HG02970 (cell line): ENCODE measurements at regions not wholly inside any gene's neighbourhood (a gene's known extent, or its start where the extent isn't known, plus 50 kb on each side); places are given as distances from the start of the nearest gene placed in this dataset.

ENCODE experiments used
- ATAC-seq: cut with Tn5 transposase; IDR thresholded peaks from one replicate; pipeline ENCODE4 v1.9.1; 2021; ENCODE audit warnings: mild to moderate bottlenecking, moderate library complexity, moderate number of reproducible peaks; ENCODE audit not compliant: unreplicated experiment, low FRiP score

DNA sequence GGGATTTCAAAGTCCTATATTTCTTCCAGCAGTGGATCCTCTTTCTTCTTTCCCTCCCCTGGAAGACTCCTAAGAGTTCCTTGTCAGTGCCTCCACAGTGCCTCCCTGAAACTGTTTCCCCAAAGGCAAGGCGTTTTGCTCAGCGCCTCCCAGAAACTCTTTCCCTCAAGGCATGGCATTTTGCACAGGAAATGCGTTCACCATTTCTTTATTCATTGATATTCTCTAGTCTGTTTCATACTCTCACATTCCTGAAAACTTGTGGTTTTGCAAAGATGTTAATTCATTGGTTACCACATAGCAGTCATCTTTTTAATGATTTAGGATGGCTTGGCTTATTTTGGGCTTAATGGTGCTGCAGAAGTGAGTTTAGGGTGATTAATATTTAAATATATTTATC is 177.3 kb upstream of the SLC10A2 start:
- ATAC-seq: no peak

DNA sequence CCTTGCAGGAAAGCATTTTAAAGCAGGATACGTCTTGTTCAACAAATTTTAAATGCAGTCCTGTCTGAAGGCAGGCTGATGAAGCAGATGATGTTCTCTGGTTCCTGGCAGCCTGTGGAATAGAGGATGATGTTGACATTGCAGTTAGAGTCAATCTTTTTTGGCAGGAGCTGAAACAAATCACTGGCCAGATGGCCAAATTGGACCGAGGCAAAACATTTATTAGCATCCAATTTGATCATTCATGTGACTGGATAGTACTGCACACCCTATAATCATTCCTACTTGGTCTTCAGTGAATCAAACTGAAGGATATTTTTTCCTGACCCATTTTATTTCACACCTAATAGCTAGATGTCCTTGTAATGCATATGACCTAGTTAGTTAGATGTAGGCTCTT is 172.2 kb upstream of the SLC10A2 start:
- no peak for ATAC-seq

DNA sequence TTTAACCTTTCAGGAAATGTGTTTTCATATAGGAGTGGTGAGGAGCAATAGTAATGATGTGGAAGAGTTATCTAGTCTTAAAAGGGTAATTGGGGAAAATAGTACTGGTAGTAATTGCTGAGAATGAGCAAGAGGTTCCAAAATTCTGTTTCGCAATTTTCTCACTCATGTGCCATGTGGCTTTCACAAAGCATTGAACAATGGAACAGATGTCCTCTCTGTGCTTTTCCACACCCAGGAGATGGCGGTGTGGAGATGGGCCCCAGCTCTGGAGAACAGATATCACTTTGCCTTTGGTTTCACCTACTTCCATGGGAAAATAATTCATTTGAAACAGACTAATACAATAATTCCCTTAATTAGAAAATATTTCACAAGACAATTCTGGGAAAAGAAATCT is 170.0 kb upstream of the SLC10A2 start:
- no peak for ATAC-seq

DNA sequence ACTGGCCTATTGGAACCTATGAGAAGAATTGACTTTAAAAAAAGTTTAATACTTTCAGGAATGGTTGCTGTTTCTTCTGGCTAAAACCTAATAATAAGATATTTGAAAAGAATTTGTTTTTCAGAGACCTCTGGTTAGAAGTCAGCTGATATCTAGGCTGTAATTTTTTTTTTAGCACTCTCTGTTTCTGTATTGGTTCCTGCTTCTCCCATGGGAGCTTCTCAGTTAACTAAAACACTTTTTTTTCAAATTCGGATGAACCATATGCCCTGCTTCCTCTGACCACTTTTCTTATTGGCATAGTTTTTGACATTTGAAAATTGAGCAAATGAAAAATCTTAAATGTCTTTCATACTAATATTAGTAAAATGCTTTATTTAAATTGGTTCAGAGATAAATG is 163.5 kb upstream of the SLC10A2 start:
- ATAC-seq: no peak

DNA sequence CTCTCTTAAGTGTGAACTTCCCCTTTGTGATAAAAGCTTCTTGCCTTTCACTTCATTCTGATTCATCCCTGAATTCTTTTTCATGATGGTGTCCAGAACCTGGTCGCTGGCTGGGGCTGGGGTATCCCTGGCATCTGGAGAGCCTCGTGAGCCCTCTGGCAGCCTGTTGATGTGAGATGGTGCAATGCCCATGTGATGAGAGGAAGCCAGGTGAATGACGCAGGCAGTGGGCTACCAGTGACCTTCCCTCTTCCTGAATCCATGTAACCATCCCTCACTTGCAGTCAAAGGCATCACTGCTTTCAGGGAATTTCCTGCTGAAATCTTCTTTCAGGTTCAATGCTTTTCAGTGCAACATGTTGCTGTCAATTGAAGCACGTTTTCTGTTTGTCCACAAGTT is 158.6 kb upstream of the SLC10A2 start:
- no peak for ATAC-seq

DNA sequence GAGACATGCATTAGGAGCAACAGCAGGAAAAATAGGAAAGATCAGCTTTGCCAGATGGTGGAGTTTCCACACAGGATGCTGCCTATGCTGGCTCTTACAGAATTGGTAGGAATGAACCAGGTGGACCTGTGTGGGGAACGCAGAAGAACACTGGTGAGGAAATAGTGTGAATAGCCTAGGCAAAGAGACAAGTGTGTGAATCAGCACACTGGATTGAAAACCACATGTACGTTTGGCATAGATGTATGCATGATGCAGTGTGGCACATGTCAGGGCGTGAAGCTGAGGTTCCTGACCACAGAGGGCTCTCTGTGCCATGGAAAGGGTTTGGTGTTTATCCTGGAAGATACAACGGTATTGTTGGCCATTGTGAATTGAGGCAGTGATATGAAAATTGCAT is 156.5 kb upstream of the SLC10A2 start:
- no peak for ATAC-seq

DNA sequence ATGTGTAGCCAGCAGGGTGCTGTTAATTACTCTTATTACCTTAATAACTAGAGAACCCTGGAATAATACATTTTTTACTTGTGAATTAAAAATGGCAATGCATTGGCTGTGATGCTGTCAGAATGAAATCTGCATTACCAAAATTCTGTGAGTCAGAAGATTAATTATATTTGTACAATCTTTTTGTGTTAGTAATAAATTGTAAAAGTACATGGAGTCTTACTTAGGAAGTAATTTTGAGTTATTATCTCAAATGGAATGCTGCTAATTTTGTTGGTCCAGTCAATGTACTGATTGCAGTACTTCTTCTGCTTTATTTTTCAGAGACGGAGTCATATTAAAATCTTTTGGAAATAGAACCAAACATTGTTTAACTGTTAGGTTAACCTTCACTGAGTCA is 152.0 kb upstream of the SLC10A2 start:
- no peak for ATAC-seq

DNA sequence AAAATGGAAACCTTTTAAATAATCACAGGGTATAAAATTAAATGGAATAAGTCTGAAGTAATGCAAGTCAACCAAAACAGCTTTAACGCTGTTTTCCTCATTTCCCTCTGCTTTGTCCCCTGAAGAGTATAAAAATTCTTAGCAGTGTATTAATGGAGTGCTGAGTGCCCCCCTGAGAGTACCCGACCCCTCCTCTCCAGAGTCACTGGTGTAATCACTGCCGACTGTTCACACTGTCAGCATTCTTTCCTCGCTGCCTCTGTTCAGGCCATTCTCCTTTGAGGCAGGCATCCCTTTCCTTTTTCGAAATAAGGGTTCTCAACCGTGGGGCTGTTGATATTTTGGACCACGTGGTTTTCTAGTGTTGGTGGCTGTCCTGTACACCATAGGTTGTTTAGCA is 146.9 kb upstream of the SLC10A2 start:
- no peak for ATAC-seq

DNA sequence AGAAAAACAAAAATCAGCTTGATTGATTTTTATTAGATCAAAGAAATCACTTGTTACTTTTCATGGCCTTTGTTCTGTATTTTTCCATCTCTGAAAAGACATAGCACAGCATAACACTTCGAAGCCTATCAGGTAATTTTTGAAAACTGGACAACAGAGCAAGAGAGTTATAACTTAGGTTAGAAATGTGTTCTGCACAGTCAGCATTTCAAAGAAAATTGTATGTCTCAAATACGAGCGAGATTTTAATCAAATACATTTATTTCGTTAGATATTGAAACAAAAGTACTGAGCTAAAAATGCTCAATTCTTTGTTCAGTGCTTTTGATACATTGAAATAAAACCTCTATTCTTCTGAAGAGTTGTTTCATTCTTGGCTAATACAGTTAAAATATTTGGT is 144.1 kb upstream of the SLC10A2 start:
- no peak for ATAC-seq

DNA sequence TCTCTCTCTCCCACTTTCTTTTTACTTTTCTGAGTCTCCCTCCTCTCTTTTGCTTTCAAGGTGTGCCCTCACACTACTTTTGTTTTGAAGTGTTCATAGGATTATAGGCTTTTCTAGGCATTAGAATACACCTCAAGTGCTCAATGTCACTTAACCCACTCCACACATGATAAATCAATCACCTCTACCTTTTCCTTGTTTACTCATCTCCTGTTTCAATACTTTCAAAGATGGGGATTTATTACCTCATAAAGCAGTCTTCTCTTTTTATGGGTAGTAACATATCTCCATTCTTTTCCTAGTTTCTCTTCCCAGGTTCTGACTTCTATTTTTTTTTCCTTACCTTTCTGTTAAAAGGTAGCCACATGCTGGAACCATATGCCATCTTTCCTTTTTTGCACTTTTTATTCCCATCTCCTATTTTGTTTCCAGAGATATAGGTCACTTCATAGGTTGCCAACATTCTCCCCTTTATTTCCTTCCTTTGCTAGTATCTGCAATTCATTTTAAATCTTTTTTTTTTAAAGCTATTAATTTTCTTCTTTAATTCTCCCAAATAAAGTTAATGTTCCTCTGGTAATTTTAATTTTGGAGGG is 137.6 kb upstream of the SLC10A2 start:
- ATAC-seq: no peak

DNA sequence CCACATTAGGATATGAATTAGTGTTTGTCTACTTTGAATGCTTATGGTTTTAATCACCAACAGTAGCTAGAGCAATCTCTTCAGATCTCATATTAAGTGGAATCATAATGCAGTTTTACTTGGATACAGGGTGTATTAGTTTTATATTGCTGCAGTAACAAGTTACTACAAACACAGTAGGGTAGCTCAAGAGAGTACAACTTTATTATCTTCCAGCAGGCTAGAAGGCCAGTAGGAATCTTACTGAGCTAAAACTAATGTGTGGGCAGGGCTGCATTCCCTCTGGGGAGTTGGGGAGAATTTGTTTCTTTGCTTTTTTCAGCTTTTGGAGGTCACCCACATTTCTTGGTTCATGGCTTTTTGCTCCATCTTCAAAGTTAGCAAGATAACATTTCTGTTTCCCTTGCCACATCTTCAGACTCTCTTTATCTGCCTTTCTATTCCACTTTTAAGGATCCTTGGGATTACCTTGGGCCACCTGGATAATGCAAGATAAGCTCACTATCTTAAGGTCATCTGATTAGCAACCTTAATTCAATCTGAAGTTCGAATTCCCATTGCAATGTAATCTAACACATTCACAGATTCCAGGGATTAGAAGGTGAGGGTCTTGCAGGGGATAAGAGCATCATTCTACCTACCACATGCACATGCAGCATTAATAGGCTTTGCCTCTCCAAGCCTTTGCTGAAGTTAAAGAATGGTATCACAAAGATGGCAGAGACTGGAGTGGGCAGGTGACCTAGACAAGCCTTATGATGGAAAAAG is 134.1 kb upstream of the SLC10A2 start:
- no peak for ATAC-seq

DNA sequence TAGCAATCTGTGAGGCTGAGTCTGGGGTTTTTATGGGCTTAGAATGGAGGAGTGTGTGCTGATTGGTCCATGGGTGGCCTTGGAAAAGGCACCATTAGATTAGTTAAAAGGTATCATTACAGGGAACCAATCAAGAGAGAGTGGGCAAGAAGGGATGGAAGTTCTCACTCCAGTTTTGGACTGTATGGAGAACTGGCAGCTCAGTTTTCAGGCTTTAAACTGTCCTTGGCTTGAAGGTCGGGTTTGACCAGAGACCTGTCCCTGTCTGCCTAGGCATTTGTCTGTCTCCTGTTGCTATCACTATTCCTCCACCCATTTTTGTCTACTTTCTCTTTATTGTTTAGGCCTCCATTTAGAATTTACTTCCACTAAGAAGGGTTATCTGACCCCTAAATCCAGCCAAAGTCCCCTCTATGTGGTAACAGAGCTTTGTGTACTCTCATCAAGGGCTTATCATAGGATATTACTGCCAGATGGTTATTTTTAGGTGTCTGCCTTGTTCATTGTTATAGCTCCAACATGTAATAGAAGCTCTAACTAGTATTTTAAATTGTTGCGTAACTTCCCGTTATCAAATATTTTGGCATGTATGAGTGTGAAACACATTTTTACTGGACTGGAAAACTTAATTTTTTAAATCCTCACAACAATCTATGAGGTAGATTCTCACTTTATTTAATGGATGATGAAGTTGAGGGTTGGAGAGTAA is 133.3 kb upstream of the SLC10A2 start:
- no peak for ATAC-seq

DNA sequence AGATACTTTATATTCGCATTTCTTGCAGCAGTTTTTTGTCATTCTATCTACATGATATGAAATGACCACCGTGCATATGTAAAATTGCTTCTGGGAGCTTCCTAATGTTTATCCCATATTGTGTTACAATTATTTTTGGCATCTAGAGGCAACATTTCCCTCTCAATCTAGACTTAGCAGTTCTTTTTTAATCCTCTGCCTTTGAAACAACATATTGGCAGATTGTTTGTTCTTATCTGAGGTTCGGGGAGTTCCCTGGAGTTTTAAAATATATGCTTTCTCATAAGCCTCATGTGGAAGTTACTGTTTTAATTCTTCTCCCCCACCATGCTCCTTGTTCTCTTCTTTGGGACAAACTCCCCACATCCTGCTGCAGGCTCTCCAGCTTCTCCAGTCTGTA is 130.1 kb upstream of the SLC10A2 start:
- ATAC-seq: no peak

DNA sequence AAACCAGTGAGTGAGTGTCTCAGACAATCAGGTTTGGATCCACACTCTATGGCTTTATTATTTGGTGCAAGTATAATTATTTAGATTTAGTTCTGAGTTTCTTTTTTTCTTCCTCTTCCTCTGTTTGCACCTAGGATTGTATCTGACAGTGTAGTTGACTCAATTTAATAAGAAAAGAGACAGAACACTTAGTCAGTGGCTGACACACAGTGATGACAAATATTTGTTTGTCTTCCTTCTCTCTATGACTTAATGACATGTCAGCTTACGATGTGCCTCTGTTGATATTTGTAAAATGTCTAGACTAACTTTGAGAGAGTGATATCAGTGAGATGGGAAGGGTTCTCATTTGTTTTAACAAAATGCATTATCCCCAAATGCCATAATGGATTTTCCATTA is 129.5 kb upstream of the SLC10A2 start:
- ATAC-seq: no peak

DNA sequence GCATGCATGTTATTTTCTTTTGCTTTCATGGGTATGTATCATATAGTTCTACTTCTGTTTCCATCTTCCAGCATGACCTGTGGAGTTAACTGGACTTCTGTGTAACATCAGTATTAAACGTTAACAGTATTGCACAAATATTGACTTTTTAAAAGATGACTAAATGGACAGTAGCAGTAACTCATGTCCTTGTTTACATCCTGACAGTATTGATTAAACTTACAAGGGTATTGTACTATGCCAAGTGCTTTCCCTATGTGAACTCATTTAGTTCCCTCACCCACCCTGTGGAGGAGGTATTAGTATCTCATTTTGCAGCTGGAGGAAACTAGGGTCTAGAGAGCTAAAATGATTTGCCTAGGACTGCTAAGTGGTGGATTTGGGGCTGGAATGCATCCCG is 128.7 kb upstream of the SLC10A2 start:
- ATAC-seq: no peak

DNA sequence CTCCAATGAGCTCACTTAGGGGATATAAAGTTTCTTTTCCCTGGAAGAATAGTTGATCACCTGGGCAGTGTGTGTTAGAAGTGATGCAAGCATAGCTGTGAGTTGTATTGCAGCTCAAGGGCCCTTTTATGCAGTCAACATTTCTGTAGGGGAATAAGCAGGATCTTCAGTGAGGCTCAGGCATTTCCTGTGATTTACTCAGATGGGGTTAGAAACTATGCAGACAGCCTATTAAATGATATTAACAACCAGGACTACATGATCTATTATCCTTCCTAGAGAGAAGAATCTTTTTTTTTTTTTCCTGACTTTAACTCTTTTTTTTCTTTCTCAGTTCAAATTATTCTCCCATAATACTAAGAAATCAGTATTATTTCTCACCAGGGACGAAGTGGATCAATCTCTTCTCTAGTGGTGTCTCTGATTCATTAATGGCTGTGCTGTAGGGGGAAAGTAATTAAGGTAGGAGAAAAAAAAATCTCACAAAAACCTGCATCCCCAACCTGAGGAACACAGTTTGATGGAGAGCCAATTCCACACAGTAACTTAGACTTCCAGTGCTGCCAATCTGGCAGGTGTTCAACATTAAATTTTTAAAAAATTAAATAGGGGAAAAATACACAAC is 126.4 kb upstream of the SLC10A2 start:
- ATAC-seq: no peak

DNA sequence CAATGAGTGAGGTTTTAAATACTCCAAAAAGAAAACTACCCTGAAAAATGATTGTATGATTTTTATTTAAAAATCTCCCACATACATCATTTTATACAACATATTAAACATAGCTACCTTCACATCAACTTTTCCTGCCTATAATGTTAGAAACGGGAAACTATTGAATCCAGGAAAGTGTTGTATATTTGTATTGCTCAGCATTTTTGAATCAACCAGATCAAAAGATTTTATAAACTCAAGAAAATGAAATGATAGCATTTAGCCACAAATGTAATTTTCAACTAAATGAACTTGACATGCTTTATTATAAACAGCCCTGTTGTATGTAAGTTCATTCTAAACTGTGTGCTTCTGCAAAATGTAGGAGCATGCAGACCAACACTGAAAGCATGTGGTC is 124.6 kb upstream of the SLC10A2 start:
- ATAC-seq: no peak

DNA sequence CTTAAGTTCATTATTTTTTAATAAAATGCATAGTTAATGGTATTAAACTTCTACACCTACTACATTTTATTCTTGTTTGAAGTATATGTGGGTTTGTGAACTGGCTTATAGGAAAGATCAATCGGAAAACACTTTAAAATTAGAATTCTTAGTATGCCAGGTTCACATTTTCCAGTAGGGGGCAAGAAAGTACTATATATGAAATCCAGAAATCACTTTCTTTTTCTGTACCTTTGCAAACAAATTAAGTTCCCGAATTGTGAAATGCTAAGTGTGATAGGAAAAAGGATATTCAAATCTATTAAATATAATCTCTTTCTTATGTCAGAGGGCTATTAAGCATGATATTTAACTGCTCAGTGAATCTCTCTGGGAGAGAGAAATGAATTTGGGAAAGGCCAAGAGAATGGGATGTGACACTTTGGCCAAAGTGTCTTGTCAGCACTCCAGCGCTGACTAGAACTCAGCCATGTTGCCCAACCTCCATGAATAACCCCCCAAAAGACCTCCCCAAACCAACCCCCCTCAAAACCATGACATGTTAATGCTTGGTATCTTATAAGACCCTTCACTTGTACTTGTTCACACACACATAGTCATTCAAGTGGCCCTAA is 122.6 kb upstream of the SLC10A2 start:
- no peak for ATAC-seq

DNA sequence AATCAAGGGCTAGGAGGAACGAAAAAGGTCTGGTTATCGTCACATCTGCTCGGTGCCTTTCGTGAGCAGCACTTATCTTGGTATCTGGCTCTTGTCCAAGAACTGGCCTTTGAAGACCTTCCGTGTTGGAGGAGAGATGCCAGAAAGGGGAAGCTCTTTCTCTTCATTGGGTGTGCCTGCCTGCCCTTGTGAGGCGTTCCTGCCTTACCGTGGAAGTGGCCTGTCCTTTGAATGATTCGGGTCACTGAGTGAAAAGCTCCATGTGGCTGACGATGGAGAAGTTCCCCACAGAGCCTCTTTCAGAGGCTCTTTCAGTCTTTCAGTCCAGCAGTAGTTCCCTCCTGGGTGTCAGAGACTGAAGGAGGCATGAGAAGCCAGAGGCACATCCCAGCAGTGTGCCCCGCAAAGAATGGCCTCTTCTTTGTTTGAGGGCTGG is 121.5 kb upstream of the SLC10A2 start:
- ATAC-seq: no peak

DNA sequence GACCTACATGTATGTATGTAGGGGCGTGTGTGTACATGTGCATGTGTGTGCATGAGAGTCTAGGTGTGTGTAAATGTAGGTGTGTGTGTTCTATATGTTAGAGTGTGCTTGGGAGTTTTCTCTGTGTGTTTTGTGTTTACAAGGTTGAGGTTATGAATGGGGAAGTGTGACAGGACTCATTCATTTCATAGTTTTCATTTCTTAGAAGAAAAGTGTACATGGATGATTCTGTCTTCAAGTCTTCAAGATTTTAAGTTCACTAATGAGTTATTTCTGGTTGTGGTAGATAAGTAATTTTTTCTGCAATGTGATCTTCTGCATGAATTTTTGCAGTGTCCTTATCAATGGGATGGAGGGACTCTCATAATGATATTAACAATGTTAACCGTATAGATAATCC is 118.2 kb upstream of the SLC10A2 start:
- no peak for ATAC-seq
